DMS79 treated with DMSO at 0.1 percent for 48 hours (cell line): ENCODE measurements at regions not wholly inside any gene's neighbourhood (a gene's known extent, or its start where the extent isn't known, plus 50 kb on each side); places are given as distances from the start of the nearest gene placed in this dataset.

Source experiments
- DNase-seq: peaks from one replicate; lab custom pipeline; 2025; lab: John Stamatoyannopoulos, UW

GRCh38 chr3:145719114-145719513 lies 441.9 kb downstream of the PLOD2 start:
- no peak for DNase-seq

- no peak for DNase-seq
Measured at GRCh38 chr3:145721273-145721805, 439.6 kb downstream of the PLOD2 start.

GRCh38 chr3:145721815-145722214 lies 439.2 kb downstream of the PLOD2 start:
- no peak for DNase-seq

- no peak for DNase-seq
Measured at GRCh38 chr3:145727476-145727875, 433.5 kb downstream of the PLOD2 start.

GRCh38 chr3:145735631-145736030 lies 425.4 kb downstream of the PLOD2 start:
- DNase-seq: no peak

- DNase-seq: no peak
Measured at GRCh38 chr3:145737952-145738351, 423.0 kb downstream of the PLOD2 start.

- no peak for DNase-seq
Measured at GRCh38 chr3:145739926-145740325, 421.1 kb downstream of the PLOD2 start.

GRCh38 chr3:145750657-145751056 lies 410.3 kb downstream of the PLOD2 start:
- no peak for DNase-seq

GRCh38 chr3:145752576-145752975 lies 408.4 kb downstream of the PLOD2 start:
- DNase-seq: no peak

GRCh38 chr3:145754605-145755289 lies 406.2 kb downstream of the PLOD2 start:
- DNase-seq: no peak

- no peak for DNase-seq
Measured at GRCh38 chr3:145760036-145760435, 400.9 kb downstream of the PLOD2 start.

- DNase-seq: no peak
Measured at GRCh38 chr3:145767909-145768308, 393.1 kb downstream of the PLOD2 start.

- no peak for DNase-seq
Measured at GRCh38 chr3:145776782-145777408, 384.1 kb downstream of the PLOD2 start.

- DNase-seq: no peak
Measured at GRCh38 chr3:145780301-145780700, 380.7 kb downstream of the PLOD2 start.

- DNase-seq: no peak
Measured at GRCh38 chr3:145785668-145786067, 375.3 kb downstream of the PLOD2 start.

GRCh38 chr3:145798007-145798406 lies 363.0 kb downstream of the PLOD2 start:
- no peak for DNase-seq

- DNase-seq: no peak
Measured at GRCh38 chr3:145798696-145799537, 362.1 kb downstream of the PLOD2 start.

- DNase-seq: no peak
Measured at GRCh38 chr3:145801696-145802095, 359.3 kb downstream of the PLOD2 start.

- DNase-seq: no peak
Measured at GRCh38 chr3:145807990-145808389, 353.0 kb downstream of the PLOD2 start.

GRCh38 chr3:145812391-145812790 lies 348.6 kb downstream of the PLOD2 start:
- no peak for DNase-seq

GRCh38 chr3:145815707-145816413 lies 345.1 kb downstream of the PLOD2 start:
- DNase-seq: no peak

GRCh38 chr3:145817870-145818483 lies 343.0 kb downstream of the PLOD2 start:
- DNase-seq: no peak
